HG03060 (cell line): ENCODE measurements at regions not wholly inside any gene's neighbourhood (a gene's known extent, or its start where the extent isn't known, plus 50 kb on each side); places are given as distances from the start of the nearest gene placed in this dataset.

Experiments used
- ATAC-seq: cut with Tn5 transposase; IDR thresholded peaks from one replicate; pipeline ENCODE4 v1.9.1; 2021; ENCODE audit warnings: low read depth, moderate number of reproducible peaks; ENCODE audit not compliant: unreplicated experiment

DNA sequence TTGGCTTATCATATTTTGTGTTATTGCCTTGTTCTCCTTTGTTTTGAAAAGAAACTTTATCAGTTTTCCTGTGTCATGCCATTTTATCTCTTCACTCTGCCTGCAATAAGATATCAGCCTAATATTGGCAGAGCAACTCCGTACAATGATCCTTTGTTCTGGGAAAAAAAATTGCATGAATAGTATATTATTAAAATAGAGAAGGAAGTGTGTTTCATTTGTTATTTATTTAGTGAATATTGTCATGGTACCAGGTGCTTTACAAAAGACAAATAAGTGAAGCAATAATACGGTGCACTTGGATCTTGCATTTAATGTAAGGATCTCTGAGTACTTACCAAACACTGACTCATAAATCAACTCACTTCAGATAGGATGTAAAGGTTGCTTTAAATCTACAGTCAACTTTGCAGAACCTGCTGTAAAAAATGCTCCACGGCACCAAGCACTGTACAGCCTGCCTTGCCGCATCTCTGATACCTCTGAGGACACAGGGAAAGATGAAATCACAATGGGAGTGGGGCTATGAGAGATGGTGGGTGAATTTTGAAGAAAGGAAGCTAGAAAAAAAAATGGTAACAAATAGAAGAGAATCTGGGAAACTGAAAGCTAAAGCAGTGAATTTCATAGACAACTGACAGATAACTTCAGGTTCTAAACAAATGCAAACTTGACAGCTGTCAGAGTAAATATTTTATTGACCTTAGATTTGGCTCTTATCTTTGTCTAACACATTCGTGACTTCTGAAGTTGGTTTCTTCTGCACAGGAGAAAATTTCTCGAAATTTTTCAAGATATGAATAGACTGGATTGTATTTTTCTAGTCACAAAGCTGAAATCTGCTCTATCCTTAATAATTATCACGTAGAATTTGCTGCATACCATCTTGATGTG is 232.1 kb downstream of the ENC1 start:
- no peak for ATAC-seq

DNA sequence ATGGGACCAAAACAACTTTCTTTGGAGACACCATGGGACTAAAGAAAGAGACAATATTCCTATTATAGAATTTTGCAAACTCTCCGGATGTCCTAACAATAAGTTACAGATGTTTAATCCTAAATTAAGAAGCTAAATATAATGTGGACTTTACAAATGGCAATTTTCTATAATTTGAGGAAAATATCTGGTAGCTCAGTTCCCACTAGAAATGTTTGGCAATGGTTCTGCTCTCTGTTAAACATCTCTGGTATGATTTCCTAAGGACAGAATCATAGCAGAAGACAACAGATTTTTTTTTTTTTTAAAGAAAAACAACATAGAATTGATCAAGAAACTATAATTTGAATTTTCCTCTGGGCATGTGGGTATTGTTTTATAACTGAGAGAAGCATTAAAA is 232.8 kb downstream of the ENC1 start:
- ATAC-seq = no peak

DNA sequence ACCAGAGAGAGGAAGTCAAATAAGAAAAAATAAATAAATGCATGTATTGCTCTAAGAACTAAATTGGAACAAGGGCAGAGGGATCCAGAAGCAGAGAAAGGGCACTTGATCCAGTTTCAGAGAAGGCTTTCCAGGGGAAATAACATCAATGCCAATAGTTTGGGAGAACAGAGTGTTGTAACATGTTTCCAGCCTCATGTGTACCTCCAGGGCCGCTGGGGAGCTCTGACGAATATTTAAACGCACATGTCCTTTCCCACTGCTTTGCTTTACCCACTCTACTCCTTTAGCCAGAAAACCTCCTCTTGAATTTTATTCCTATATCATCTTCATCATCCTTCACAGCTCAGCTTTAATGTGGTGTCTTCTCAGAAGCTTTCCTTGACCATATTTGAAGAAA is 233.7 kb downstream of the ENC1 start:
- no peak for ATAC-seq

DNA sequence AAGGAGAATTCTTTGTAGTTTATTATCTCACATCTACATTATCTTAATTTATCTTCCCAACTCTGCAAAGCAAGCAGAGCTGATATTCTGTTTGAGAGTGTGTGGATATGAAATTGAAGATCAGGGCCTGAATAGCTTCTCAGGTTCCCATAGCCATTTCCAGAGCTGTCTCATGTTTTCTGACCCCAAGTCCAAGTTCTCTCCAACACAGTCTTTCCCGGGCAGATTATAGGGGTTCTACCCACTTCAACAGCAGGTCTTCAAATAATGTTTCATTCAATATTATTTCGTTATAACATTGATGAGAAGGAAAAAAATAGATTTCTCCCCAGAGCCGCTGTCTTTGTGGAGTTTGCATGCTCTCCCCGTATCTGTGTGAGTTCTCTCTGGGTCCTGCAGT is 234.9 kb downstream of the ENC1 start:
- no peak for ATAC-seq

DNA sequence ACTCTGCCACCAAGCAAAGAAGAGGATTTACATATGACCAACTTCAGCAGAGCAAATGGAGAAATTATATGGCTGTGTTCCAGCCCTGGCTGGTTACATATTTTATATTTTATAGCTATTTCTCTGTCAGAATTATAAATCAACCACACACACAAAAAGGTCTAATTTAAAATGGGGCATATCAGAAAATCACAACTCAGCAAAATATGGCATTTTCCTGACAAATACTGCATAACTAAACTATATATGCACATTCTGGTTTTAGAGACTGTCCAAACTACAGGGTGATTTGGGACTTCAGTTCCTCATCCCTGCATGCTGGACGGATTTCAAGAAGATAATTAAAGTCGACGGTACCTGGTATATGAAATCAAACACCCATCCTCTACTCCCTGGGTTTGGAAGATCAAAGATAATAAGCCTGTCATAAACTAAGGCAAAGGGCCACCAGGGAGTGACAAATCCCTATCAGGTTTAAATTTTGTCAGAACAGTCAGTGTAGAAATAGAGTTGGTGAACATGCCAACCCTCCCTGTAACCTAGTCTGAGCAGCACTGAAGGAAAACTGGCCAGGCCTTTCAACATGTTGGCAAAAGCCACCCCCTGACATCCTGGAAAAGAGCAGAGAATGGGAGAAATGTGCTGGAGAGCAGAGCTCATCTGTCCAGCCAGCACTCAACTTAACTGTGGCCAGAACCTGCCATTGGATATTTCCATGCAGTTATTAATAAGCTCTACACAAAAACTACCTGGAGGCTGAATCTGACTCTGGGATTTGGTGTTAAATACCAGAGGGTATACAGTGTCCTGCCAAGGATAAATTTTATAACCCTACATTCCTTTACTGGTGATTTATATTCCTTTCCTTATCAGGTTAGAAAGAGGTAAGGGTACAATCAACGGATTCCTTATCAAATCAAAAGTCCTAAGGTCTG is 235.7 kb downstream of the ENC1 start:
- ATAC-seq = no peak

DNA sequence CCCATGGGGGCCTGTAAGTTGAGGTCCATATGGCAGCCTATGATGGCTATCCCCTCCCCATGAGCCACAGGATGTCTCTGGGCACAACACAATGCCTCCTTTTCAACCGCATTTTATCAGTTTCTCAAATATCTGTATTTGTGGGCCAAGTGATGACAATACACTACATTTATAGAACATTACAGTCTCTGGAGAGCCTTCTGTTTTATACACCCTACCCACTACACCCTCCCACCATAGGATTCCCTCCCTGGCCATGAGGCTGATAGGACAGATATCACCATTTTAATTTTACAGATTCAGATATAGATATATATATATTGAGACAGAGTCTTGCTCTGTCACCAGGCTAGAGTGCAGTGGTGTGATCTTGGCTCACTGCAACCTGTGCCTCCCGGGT is 236.8 kb downstream of the ENC1 start:
- no peak for ATAC-seq

DNA sequence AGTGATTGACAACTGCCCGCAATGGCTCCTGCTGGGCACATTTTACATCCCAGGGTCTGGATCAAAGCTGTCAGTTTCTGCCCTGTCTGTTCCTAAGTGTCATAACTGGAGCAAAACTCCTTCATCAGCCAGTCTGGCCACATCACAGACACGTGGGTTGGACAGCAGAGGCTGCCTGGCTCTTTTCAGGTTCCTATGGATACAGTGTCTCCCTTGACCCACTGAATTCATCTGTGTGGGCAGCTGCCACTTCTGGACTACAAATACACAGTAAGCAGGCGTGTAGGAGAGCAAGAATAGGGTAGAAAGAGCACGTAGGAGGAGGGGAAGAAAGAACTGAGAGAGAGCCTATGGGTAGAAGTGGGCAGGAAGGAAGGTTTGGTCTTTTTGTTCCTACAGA is 238.0 kb downstream of the ENC1 start:
- no peak for ATAC-seq

DNA sequence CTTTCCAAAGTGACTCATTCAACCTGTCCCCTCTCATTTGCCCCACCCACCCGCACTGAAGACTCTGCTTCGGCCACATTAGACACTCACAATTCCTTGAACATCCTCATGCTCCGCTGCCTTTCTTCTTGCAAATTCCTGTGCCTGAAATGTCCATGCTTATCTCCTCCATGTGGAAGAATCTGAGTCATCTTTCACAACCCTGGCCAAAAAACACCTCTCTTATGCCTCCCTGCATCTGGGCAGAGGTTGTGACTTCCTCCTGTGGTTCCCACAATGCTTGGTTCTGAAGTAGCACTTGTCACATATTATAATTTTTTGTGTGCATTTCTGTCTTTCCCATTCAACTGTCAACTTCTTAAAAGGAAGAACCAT is 238.6 kb downstream of the ENC1 start:
- ATAC-seq = no peak

DNA sequence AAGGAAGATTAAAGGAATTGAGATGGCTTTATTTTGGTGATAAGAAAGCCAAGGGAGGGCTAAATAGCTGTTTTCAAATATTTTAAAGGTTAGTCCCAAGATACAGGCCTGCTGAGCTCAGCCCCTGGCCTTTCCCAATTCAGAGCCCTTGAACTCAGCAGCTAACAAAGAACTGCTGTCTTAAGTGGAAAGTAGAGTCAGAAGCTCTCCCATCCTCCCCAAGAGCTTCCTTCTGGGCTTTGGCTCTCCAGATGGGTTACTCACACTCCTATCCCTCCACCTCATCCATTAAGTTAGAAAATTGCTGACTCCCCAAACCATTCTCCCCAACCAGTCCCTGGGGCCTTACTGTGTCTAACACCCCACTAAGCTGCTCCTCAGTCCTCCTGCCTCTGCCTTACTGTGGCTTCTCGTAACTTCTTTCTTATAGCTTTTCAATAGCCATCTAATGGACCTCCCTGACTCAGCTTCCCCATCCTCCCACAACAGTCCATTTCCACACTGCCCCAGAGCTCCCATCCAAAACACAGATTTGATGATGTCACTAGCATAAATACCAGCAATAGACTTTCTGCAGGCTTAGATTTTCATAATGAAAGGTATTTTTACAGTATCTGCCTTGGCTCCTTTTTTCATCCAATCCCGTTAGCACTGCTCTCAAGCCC is 239.1 kb downstream of the ENC1 start:
- ATAC-seq = no peak

DNA sequence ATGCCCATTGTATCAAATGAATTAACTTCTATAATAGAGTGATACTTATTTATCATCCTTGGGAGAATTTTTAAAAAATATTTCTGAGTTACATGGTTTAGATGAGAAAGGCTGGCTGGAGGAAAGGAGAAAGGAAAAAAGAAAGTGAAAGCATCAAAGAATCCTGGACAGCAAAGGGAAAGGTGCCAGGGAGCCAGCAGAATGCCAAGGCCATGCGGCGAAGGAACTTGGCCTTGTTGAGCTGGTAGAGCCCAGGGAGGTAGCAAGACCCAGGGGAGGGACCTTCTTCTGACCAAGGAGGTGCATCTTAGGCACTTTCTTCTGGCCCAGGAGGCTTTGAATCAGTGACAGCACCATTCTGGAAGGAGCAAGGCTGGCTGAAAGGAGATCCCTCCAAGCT is 240.5 kb downstream of the ENC1 start:
- ATAC-seq = no peak

DNA sequence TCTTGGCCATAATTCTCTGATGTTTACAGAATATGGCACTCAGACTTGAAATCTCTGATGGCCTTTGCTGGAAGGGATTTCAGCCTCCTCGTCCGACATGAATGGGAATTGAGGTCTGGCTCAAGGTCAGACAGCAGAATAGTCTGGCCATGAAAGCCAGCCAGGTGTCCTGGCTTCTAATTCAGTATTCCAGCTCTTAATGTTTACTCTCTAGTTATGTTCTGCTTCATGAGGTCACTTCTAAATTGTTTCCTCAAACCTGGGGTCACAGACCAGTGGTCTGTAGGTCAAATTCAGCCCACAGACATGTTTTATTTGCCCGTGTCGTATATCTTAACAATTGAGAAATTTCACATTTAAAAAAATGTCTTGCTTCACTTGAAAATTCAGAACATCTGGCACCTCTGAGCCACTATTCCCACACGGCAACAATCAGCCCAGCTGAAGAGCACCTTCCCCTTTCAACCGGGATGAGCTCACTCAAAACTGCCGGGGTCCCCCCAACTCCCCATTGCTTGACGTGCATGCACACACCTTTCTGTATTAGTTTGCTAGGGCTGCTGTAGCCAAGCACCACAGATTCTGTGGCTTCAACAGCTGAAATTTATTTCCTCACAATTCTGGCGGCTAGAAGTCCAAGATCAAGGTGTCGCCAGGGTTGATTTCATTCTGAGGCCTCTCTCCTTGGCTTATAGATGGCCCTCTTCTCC is 243.5 kb downstream of the ENC1 start:
- no peak for ATAC-seq

DNA sequence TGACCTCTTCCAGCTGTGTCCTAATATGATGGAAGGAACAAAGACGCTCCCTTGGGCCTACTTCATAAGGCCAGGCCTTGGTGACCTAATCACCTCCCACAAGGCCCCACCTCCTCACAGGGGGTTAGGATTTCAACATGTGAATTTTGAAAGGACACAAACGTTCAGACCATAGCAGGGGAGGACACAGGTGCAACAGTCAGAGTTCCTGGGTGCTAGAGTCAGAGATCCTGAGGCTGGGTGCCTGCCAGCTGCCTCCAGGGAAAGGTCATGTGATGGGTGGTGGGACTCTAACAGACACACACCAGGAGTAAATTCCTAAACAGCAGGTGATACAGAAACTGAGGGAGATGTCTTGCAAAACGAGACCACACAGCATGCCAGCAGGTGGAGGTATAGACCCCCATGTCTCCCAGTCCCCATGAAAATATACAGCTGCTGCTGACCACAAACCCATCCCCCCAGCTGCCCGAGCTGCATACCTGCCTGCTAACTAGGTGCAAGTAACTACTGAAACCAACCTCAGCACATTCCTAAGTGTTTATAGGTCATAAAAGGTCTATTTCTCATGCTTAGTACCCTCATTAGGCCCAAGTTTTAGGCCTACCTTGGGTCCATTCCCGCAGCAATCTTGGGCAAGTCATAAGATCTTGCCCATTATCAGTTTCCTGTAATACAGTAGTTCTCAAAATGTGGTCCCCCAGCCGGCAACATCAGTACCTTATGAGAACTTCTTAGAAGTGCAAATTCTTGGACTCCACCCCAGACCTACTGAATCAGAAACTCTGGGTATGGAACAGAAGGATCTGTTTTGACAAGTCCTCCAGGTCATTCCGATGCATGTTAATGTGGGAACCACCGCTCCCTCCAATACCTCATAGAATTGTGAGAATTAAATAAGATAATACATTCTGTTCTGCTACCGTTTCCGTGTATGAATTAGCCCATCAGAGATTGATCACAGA is 245.3 kb downstream of the ENC1 start:
- no peak for ATAC-seq

DNA sequence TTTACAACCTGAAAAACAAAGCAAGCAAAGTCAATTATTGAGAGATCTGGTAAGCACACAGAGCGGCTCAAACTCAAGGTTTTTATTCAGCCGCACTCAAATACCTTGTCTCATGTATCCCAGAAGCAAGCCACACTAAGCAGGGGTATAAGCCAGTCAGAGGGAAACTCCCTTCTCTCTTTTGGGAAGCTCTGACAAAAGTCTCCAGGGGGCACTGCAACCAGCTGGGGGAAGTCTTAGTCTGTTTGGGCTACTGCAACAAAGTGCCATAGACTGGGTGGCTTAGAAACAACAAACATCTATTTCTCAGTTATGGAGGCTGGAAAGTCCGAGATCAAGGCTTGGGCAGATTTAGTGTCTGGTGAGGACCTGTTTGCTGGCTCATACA is 246.0 kb downstream of the ENC1 start:
- no peak for ATAC-seq

DNA sequence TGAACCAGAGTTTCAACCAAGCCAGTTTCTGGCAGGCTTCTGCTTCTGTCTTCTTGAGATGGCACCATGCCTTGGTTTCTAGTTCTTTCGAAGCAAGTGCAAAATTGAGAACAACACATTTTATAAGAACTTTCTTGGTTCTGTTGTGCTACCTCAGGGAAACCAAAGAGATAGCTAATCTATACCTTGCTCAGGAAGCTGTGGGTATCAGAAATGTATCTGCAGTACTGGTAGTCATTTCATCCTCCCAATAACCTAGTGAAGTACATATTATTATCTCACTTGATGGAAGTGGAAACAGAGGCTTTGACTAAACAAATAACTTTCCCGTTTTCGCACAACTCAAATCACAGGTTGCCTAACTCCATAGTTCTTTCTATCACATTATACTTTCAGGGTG is 246.6 kb downstream of the ENC1 start:
- ATAC-seq = no peak

DNA sequence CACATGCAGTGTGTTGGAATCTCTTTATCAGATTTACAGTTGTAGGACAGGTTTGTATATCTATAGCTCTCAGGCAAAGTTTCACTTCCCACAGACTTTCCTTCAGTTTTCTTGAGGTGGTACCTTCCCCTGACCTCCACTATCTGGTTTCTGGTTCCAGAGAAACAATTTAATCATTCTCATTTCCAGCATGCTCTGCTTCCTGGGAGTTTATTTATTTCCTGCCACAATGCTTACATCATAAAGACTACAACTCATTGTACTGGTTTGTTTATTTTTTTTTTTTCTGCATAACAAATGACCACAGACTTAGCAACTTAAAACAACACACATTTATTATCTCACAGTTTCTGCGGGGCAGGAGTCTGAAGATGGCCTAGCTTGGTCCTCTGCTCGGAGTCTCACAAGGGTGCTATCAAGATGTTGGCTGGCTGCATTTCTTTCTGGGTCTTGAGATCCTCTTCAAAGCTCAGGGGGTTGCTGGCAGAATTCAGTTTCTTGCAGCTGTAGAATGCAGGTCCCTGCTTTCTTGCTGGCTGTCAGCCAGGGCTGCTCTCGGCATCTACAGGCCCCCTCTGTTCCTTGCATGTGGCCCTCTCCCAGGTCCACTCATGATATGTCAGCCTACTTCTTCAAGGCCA is 247.7 kb downstream of the ENC1 start:
- no peak for ATAC-seq

DNA sequence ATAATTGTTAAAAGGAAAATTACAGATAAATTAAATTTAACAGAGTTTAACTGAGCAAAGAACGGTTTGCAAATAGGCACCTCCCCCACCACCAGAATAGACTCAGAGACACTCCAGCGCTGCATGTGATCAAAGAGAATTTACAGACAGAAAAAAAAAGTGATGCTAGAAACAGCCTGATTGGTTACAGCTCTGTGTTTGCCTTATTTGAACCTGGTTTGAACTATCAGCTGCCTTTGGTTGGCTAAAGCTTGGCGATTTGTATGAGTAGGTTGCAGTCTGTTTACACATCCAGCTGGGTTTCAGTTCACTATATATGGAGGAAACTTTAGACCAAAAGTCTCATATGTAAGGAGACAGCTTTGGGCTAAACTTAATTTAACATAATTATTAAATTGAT is 249.1 kb downstream of the ENC1 start:
- ATAC-seq = no peak

DNA sequence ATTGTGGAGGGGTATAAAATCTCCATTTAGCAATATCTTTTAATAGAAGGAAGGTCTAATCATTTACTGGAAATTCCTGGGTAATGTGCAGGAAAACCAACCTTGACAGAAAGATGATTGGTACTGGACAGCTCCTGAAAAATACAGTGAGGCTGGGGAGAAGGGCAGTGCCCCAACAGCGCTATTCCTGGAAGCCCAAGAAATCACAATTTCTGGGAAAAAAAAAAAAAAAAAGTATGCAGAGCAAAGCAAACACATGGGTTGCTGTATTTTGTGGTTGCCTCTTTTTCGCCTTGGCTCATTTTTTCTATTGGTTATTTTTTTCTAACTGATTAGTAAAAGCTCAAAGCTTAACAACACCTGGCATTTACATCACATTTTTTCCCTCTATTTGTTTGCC is 249.7 kb downstream of the ENC1 start:
- ATAC-seq = no peak

DNA sequence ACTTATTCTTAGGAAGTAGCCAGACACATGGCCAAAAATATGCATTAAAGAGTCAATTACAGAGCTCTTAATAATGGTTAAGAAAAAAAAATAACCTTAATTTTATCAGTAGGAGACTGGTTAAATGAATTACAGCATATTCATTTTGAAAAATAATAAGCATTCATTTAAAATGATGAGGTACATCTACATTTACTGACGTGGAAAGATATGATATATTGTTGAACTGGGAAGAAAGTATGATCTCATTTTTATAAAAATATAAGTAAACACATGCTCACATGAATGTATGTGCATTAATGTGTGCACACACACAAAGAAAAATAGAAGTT is 250.3 kb downstream of the ENC1 start:
- ATAC-seq = no peak
